ENCODE measurements at regions not wholly inside any gene's neighbourhood (a gene's known extent, or its start where the extent isn't known, plus 50 kb on each side); places are given as distances from the start of the nearest gene placed in this dataset.

DNA sequence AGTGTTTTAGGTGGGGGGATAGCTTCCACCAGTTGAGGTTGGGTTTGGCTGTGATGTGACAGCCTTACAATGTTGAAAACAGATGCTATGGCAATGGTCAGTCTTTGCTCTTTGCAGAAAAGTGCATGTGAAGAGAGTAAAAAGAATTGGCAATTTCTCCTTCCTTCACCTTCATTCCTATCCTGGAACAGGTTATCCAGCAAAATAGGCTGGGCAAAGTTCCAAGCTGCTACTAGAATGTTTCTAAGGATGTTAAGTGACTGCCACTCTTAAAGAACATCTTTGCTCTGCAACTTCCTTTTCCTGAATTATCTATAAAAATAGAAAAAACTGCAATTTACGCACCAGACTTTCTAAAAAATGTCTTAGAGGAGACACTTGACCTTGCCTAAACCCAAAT is 50.1 kb upstream of the MYCBP2 start:
- no peak for DNase-seq

Data from DMS53 (cell line).